ENCODE measurements at regions not wholly inside any gene's neighbourhood (a gene's known extent, or its start where the extent isn't known, plus 50 kb on each side); places are given as distances from the start of the nearest gene placed in this dataset.

DNA sequence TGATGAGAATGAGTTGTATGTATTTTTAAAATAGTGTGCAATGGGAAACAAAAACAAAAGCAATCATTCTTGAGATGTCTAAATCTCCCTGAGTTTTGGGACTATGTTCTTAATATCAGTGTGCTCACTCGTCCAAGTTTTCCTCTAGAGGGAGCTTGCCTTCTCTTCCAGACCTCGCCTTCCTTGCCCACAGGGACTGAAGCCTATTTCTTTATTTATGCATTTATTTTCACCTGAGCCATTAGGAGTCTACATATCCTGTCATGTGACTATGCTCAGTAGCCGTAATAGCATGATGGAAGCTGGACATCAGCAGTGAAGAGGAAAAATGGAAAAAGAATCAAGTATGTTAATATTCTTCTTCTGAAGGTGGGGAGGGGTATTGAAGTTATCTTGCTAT is 131.2 kb downstream of the SH3BGRL2 start:
- Histone ChIP-seq H3K9ac (ENCODE audit: low read depth, low read length) (no peak overlapping the region), H3K9me1 (ENCODE audit: insufficient read depth, low read length) (no peaks in the 10 kb centered on the region), H2AK9ac (replicated peaks; ENCODE audit: low read depth, low read length, poor library complexity) (no peak overlapping the region), H4K20me1 (ENCODE audit: insufficient read depth, low read length) (no peaks in the 10 kb centered on the region), H3K27ac (ENCODE audit: insufficient read depth, low read length) (no peak overlapping the region), H3K18ac (ENCODE audit: low read depth, low read length) (no peak overlapping the region), H3K4ac (ENCODE audit: low read depth, low read length) (no peak overlapping the region), H3K4me1 (ENCODE audit: control insufficient read depth, insufficient read depth, low read length) (no peaks in the 10 kb centered on the region), H3K9me3 (ENCODE audit: control insufficient read depth, insufficient read depth, low read length) (no peaks in the 10 kb centered on the region), H4K8ac (ENCODE audit: low read depth in 2 of 2, low read length in 2 of 2) (no peak overlapping the region), H3K36me3 (ENCODE audit: control insufficient read depth, insufficient read depth, low read length) (no peaks in the 10 kb centered on the region), H2BK120ac (ENCODE audit: low read depth, low read length) (no peak overlapping the region), H2AK5ac (ENCODE audit: low read depth, low read length) (no peak overlapping the region), H2AFZ (replicated peaks; ENCODE audit: low read length, poor library complexity) (no peak overlapping the region), H2BK5ac (ENCODE audit: low read depth, low read length, poor library complexity, severe bottlenecking) (no peak overlapping the region), H4K5ac (ENCODE audit: low read depth, low read length) (no peak overlapping the region), H3K56ac (ENCODE audit: extremely low read depth, insufficient read depth, low read length) (no peak overlapping the region), H3K79me1 (ENCODE audit: low read depth in 1 of 2, low read length in 2 of 2) (no peaks in the 10 kb centered on the region), H3K23ac (ENCODE audit: low read depth, low read length) (no peak overlapping the region), H4K91ac (ENCODE audit: insufficient read depth, low read depth, low read length) (no peak overlapping the region), H2BK20ac (ENCODE audit: low read depth, low read length) (no peak overlapping the region), H2BK15ac (ENCODE audit: low read depth, low read length) (no peak overlapping the region), H3K4me2 (ENCODE audit: low read depth, low read length) (no peak overlapping the region), H3K4me3 (ENCODE audit: insufficient read depth, low read depth, low read length) (no peak overlapping the region), H3K27me3 (ENCODE audit: control insufficient read depth, insufficient read depth, low read length) (no peaks in the 10 kb centered on the region; the same call in 1 of the 2 replicates), H3K14ac (replicated peaks; ENCODE audit: low read depth, low read length) (no peak overlapping the region)
- ChIA-PET CTCF (interaction anchor here (0.6 to 1.2 kb wide), 3 partner anchors 10 to 192 kb away, joined by 3 read pairs; no protein-coding TSS in a partner anchor), POLR2A (ENCODE audit: unreplicated experiment) (no interaction called here)
- DNase-seq: no peak
- BruUV-seq (replicated peaks): no TSS peak
- dilution Hi-C loops (cut with HindIII; ENCODE audit: low sequenced_read_pairs, unreplicated experiment): no loop called here
- ATAC-seq (ENCODE audit: low read depth): no peak
- in situ Hi-C loops (cut with MboI; ENCODE audit: low sequenced_read_pairs): no loop called here
- intact Hi-C loops (cut with micrococcal nuclease): no loop called here
- no CpG with 5 or more reads among the region's 3 CpGs for WGBS, 2 experiments (ENCODE audit: extremely low coverage in 2 of 2, insufficient read length in 1 of 2)
- no peak for TF ChIP-seq MAFK (IDR thresholded peaks at IDR 0.05; ENCODE audit: low read depth, low read length)
- 0 out of 2 replicates have a peak, but pooled peaks have one; percentile 8 for TF ChIP-seq CTCF (conservative IDR thresholded peaks at IDR 0.05; ENCODE audit: low read depth, low read length)
